ENCODE measurements at regions not wholly inside any gene's neighbourhood (a gene's known extent, or its start where the extent isn't known, plus 50 kb on each side); places are given as distances from the start of the nearest gene placed in this dataset.

DNA sequence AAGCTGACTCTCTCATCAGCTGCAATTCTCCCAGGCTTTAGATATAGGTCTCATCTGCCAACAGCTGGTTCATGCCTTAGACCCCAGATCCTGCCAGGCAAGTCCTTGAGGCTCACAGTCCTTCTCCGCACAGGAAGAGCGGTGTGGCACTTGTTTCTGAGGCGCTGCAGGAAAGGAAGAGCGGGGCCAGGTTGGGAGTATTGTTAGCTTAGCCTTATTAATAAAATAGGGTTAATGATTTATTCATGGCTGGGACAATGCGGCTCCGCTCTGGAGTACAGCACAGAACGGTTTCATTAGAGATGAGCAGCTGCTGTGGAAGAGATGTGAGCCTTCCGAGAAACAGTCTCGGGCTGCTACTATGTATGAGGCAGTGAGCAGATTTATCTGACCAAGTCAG lies 78.1 kb downstream of the FZD1 start:
- Histone ChIP-seq H3K27ac (ENCODE audit: low read length) (no peak overlapping the region), H2AFZ (ENCODE audit: low read depth, low read length) (no peak overlapping the region), H3K9me3 (ENCODE audit: low read length) (no peaks in the 10 kb centered on the region), H3F3A (ENCODE audit: insufficient read depth, low read length, poor library complexity, severe bottlenecking) (no peaks in the 10 kb centered on the region), H3K27me3 (ENCODE audit: insufficient read depth, low read depth, low read length) (no peaks in the 10 kb centered on the region), H3K79me2 (replicated peaks; ENCODE audit: insufficient read depth, low read length) (no peaks in the 10 kb centered on the region), H4K20me1 (ENCODE audit: insufficient read depth) (no peaks in the 10 kb centered on the region), H3K36me3 (ENCODE audit: insufficient read depth, low read length) (no peaks in the 10 kb centered on the region), H3K9me2 (ENCODE audit: insufficient read depth, low read length) (no peaks in the 10 kb centered on the region), H3K9ac (ENCODE audit: low read length) (no peak overlapping the region), H3K4me3 (ENCODE audit: low read length) (no peak overlapping the region), H3K4me2 (ENCODE audit: low read length) (no peak overlapping the region)
- TF ChIP-seq POLR2AphosphoS5 (IDR thresholded peaks at IDR 0.05): no peak
- TF ChIP-seq, protein P1, sequence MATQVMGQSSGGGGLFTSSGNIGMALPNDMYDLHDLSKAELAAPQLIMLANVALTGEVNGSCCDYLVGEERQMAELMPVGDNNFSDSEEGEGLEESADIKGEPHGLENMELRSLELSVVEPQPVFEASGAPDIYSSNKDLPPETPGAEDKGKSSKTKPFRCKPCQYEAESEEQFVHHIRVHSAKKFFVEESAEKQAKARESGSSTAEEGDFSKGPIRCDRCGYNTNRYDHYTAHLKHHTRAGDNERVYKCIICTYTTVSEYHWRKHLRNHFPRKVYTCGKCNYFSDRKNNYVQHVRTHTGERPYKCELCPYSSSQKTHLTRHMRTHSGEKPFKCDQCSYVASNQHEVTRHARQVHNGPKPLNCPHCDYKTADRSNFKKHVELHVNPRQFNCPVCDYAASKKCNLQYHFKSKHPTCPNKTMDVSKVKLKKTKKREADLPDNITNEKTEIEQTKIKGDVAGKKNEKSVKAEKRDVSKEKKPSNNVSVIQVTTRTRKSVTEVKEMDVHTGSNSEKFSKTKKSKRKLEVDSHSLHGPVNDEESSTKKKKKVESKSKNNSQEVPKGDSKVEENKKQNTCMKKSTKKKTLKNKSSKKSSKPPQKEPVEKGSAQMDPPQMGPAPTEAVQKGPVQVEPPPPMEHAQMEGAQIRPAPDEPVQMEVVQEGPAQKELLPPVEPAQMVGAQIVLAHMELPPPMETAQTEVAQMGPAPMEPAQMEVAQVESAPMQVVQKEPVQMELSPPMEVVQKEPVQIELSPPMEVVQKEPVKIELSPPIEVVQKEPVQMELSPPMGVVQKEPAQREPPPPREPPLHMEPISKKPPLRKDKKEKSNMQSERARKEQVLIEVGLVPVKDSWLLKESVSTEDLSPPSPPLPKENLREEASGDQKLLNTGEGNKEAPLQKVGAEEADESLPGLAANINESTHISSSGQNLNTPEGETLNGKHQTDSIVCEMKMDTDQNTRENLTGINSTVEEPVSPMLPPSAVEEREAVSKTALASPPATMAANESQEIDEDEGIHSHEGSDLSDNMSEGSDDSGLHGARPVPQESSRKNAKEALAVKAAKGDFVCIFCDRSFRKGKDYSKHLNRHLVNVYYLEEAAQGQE (IDR thresholded peaks at IDR 0.05; ENCODE audit: borderline replicate concordance): no peak

DNA sequence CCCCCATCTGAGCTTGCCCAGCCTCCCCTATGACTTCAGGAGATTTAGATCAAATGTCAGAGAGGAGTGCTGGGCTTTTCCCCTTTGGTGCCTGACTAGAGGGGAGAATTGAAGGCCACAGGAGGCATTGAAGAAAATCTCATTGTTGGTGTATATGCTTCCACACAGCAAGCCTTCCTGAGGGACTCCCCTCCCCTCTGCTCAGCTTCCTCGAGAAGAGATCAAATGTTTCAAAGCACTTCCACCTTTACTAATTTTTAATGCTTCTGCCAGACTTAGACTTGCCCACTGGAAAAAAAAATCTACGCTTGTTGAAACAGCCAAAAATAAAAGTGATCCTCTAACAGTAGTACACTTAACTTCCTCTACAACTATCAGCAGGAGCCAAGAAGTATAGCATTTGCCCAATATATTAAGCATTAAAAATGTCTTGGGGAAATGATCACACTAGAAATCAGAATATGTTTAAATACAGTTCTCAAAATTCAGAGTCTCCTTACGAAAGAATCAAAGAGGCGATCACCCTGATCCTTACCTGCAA lies 79.3 kb downstream of the FZD1 start:
- no peaks in the 10 kb centered on the region for H3K9me2 ChIP-seq (ENCODE audit: insufficient read depth, low read length)
- H3K27ac ChIP-seq (ENCODE audit: low read length): no peak overlapping the region
- H3K36me3 ChIP-seq (ENCODE audit: insufficient read depth, low read length): no peaks in the 10 kb centered on the region
- H3K4me3 ChIP-seq (ENCODE audit: low read length): no peak overlapping the region
- H2AFZ ChIP-seq (ENCODE audit: low read depth, low read length): no peak overlapping the region
- H3K9me3 ChIP-seq (ENCODE audit: low read length): no peaks in the 10 kb centered on the region
- H3K4me2 ChIP-seq (ENCODE audit: low read length): no peak overlapping the region
- no peaks in the 10 kb centered on the region for H3K79me2 ChIP-seq (replicated peaks; ENCODE audit: insufficient read depth, low read length)
- H3F3A ChIP-seq (ENCODE audit: insufficient read depth, low read length, poor library complexity, severe bottlenecking): no peaks in the 10 kb centered on the region
- no peaks in the 10 kb centered on the region for H3K27me3 ChIP-seq (ENCODE audit: insufficient read depth, low read depth, low read length)
- no peaks in the 10 kb centered on the region for H4K20me1 ChIP-seq (ENCODE audit: insufficient read depth)
- TF ChIP-seq EP300 (conservative IDR thresholded peaks at IDR 0.05; ENCODE audit: poor library complexity, severe bottlenecking) (no peak), MXI1 (conservative IDR thresholded peaks at IDR 0.05; ENCODE audit: poor library complexity, severe bottlenecking) (no peak)
- TF ChIP-seq, protein P1 (IDR thresholded peaks at IDR 0.05; ENCODE audit: borderline replicate concordance): no peak
- no peak overlapping the region for H3K9ac ChIP-seq (ENCODE audit: low read length)

DNA sequence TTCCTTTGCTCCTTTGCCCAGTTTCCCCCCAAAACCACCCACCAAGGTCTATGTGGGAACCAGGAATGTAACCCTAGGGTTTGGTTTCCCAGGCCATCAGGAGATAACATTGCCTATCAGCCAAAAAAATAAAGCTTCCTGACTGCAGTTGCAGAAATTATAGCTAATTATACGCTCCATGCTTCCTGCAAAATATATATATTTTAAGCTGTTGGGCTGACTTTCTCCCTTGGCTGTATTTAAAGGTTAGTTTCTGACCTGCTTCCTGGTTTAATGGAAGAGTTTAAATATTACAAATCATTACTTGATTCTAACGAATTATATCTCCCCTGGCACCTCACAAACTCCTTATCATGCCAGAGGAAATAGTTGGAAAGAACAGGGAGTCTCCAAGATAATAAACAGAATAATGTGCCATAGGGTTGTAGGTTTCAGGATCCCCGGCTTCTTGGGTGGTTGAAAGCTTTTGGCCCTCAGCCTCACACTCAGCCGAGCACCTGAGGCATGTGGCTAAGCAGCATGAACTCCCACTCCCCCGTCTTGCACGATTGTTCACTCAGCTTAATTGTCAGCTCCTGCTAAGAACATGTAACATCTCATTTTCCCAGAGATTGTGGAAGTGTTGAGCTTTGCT lies 79.9 kb downstream of the FZD1 start:
- H3K27me3 ChIP-seq (ENCODE audit: insufficient read depth, low read depth, low read length): no peaks in the 10 kb centered on the region
- H3K9me2 ChIP-seq (ENCODE audit: insufficient read depth, low read length): no peaks in the 10 kb centered on the region
- H2AFZ ChIP-seq (ENCODE audit: low read depth, low read length): no peak overlapping the region
- no peaks in the 10 kb centered on the region for H3K9me3 ChIP-seq (ENCODE audit: low read length)
- H3K27ac ChIP-seq (ENCODE audit: low read length): no peak overlapping the region
- H3K4me2 ChIP-seq (ENCODE audit: low read length): no peak overlapping the region
- no peaks in the 10 kb centered on the region for H3K79me2 ChIP-seq (replicated peaks; ENCODE audit: insufficient read depth, low read length)
- no peak overlapping the region for H3K9ac ChIP-seq (ENCODE audit: low read length)
- no peaks in the 10 kb centered on the region for H3F3A ChIP-seq (ENCODE audit: insufficient read depth, low read length, poor library complexity, severe bottlenecking)
- no peaks in the 10 kb centered on the region for H4K20me1 ChIP-seq (ENCODE audit: insufficient read depth)
- no peaks in the 10 kb centered on the region for H3K36me3 ChIP-seq (ENCODE audit: insufficient read depth, low read length)
- TF ChIP-seq SMC3 (conservative IDR thresholded peaks at IDR 0.05; ENCODE audit: poor library complexity) (no peak), MXI1 (conservative IDR thresholded peaks at IDR 0.05; ENCODE audit: poor library complexity, severe bottlenecking) (no peak), EP300 (conservative IDR thresholded peaks at IDR 0.05; ENCODE audit: poor library complexity, severe bottlenecking) (no peak)
- no peak overlapping the region for H3K4me3 ChIP-seq (ENCODE audit: low read length)

Data from neural cell (in vitro differentiated cells).